Right lung (tissue), 2 donors: ENCODE measurements at regions not wholly inside any gene's neighbourhood (a gene's known extent, or its start where the extent isn't known, plus 50 kb on each side); places are given as distances from the start of the nearest gene placed in this dataset.
"Not testable (repeated sequence)": the region's sequence is repeated elsewhere in the genome, so short reads cannot be mapped to it uniquely, and the experiment has no call there.

Experiments used
- DNase-seq, 2 donors: peaks; one replicate each; pipeline ENCODE4 v3.0.0-alpha.2; 2013

DNA sequence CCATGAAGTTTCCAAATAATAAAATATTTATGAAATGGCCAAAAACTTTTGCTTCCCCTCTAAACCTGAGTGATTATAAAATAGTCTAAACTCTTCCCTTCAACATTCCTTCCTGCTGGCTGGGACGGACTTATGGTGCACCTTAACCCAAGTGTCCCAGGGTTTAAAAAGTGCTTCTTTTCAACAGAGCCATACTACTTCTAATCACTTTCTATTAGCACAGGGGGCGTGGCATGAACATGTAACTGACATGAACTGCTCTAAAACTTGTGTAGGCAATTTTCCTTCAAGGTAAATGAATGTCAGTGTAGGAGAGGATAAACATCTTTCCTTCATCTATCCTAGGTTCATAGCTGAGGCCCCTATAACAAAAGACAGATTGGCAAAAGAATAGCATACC, 163.6 kb upstream of the RIMS1 start:
- DNase-seq: no peak

GRCh38 chr6:71724456-71725125, 161.8 kb upstream of the RIMS1 start:
- DNase-seq: no peak

- DNase-seq: no peak
Measured at GRCh38 chr6:71725126-71725470, 161.3 kb upstream of the RIMS1 start.

- DNase-seq: no peak
Measured at GRCh38 chr6:71726121-71726520, 160.2 kb upstream of the RIMS1 start.

DNA sequence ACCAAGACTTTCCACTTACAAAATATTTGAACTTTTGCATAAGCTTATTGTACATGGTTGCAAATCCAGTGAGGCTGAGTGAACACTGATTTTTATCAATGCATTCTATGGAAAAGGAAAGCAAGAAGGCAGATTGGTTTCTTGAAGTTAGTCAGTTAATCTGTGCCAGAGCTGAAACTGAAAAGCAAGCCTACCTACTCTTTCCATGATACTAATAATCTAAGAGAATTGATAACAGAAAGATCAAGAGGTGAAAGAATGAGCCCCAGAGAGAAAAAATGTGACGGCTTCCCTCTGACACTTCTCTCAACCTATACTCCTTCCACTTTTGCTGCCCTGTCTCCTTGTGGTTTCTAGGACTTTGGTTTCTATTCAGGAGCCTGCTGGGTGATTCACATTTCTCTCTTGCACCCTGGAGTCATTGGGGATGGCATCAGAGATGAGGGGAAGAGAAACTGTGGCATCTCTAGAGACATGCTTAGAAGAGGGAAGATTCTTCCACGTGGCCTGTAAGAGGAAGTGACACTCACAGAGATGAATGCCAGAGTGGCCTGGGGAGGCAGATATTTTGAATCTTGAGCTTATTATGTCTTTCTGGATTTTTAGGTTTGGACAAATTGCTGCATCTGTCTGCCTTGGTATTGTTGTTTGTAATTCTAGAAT, 158.6 kb upstream of the RIMS1 start:
- DNase-seq: no peak

DNA sequence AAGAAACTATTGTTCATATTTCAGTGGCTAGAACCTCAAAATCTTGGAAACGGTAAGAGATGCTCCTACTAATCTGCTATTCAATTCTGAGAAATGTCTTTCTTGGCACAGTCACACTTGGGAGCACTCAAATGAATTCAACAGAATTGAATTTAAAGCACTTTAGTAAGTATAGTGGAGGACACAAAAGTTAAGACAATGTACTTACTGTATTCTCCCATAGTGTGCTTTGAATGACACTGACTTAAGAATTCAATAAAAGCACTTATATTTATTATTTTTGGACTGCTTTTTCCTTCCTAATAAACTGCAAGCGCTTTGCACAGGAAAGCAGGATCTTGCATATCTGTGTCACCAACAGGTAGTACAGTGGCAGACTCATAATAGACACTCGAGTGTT, 156.1 kb upstream of the RIMS1 start:
- DNase-seq: no peak

DNA sequence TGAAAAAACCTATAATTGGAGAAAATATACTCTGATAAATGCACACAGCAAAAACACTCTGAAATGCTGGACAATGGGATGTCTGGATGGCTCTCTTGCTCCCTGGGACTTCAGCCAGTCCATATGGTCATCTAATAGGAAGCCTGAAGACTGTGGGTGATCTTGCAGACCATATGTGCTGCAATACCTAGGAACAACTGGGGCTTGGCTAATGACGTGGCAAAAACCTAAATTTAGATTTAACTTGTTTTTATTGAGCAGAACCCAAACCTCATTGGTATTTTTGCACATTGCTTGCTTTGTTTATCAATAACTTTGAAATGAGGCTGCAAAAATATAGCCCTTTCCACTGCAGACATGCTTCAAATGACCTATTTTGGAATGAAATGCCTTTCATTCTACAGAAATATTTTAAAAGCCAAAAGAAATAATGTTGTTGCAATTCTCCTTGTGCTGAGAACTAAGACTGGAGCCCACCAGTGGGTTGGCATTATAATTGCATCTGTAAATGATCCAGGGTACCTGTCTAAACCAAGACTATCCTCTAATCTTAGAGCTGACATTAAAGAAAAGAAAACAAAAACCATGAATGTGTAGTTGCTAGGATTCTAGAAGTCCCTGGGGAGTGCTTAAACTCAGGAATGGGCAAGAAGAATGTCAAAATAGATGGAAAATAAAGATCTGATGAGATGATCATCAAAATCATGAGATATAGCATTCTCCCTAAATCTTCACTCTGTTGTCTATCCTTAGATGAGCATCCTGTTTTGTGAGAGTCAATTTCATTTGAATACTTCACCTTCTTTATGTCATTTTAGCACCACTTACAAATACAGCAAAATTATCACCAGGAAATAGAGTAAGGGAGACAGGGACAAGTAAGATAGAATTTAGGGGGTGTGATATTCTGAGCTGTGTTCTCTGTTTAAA, 152.1 kb upstream of the RIMS1 start:
- DNase-seq: no peak

- no peak for DNase-seq
Measured at GRCh38 chr6:71737953-71738352, 148.4 kb upstream of the RIMS1 start.

DNA sequence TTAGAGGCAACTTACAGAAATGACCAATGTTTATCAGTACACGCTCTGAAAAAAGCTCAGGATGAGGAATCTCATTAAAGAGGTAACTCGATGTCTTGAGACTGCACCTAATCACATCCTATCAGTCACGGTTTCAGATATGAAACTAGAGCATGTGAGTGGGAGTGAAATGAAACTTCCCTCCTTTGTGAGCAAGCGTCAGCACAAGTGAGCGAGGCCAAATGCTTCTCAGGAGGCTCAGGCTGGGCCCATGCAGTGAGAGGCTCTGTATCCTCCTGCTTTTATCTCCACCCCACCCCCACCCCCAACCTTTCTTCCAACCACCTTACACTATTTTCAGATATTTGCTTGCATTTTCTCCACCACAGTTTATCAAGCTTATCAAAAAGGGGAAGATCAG, 140.8 kb upstream of the RIMS1 start:
- no peak for DNase-seq

DNA sequence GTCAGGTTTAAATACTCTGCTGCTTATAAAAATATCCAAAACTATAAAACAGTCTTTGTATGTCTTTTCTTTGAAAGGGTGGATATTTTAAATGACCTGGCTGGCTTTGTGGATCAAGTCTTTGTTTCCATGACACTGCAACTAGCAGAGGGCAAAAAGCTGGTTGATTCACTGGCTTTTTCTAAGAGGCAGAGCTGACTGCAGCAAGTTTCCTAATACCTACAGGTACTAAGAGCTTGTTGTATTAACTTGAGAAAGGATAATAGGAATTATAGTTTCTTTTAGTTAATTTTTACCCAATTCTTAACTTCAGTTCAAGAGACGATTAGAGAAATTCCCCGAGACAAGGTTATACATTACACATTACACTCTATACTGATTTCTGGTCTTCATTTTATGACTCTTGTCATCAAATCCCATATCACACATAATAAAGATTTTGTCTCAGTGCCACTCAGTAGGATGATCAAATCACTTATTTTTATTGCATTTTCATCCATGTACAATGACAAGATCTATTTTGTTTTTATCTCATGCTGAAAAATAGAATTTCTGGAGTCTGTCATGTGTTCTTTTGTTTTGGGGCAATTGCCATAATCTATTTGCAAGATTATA, 120.1 kb upstream of the RIMS1 start:
- no peak for DNase-seq

DNA sequence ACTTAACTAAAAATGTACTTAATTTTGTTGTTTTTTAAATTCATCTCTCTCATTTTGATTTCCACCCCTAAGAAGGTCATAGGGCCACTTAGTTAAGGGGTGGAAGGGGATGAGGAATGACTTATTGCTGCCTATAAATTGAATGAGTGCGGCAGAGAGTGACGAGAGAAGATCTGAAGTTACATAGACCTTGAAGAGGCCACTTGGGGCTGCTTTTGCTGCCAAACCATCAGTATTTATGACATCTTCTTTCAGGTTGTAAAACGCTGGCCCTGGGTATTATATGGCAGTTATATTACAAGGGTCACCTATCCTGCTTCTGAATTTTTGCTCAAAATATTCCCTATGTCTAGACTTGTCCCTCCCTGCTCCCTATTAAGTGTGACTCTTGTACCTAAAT, 119.6 kb upstream of the RIMS1 start:
- DNase-seq: no peak

DNA sequence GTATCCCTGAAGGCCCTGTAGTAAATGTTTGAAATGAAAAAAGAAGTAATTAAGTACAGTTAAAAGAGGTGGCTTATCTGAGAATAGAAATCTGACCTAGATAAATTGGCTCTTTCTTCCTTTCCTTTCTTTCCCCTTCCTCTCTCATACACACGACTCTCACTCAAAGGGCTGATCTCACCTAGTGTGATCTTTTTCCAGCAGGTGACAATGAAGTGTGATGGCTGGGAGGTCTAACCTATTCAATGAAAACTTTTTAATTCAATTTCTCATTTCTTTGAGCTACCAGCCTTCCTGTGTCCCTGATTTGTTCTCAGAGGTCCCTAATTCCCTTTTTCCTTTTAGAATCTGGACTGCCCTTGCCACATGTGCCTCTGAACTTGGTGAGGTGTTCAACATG, 118.0 kb upstream of the RIMS1 start:
- DNase-seq: no peak

- no peak for DNase-seq
Measured at GRCh38 chr6:71808865-71809264, 77.5 kb upstream of the RIMS1 start.

- DNase-seq: no peak
Measured at GRCh38 chr6:71810880-71811279, 75.5 kb upstream of the RIMS1 start.

DNA sequence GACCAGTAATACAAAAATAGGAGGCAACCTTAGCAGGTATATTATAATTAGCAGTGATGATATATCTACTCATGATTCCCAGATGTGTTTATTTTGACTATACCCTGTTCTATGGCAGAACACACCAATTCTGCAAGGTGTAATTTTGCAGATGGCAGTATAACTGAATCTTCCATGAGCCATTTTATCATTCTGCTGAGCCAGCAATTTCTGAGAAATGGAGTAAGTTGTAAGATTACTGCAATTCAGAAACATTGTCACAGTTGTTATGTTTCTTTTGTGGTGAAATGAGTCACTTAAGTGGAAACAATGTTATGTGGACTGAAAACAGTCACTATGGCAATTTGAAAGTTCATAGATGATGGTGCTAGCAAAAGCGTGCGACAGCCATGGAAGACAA, 63.7 kb upstream of the RIMS1 start:
- no peak for DNase-seq

DNA sequence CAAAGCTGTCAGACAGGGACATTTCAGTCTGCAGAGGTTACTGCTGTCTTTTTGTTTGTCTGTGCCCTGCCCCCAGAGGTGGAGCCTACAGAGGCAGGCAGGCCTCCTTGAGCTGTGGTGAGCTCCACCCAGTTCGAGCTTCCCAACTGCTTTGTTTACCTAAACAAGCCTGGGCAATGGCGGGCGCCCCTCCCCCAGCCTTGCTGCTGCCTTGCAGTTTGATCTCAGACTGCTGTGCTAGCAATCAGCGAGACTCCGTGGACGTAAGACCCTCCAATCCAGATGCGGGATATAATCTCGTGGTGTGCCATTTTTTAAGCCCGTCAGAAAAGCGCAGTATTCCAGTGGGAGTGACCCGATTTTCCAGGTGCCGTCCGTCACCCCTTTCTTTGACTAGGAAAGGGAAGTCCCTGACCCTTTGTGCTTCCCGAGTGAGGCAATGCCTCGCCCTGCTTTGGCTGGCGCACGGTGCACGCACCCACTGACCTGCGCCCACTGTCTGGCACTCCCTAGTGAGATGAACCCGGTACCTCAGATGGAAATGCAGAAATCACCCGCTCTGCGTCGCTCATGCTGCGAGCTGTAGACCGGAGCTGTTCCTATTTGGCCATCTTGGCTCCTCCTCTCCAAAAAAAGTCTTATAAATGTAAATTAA, 54.1 kb upstream of the RIMS1 start:
- not testable (repeated sequence) for DNase-seq
